ENCODE measurements at regions not wholly inside any gene's neighbourhood (a gene's known extent, or its start where the extent isn't known, plus 50 kb on each side); places are given as distances from the start of the nearest gene placed in this dataset.
A peak's percentile ranks its signal among the peaks of the same experiment; 100 is the strongest.

GRCh38 chr2:215705281-215705680, 269.4 kb upstream of the FN1 start:
- no peak overlapping the region for H3K27ac ChIP-seq
- H3K79me2 ChIP-seq (ENCODE audit: insufficient read depth): no peaks in the 10 kb centered on the region
- H3K4me3 ChIP-seq: no peak overlapping the region
- TF ChIP-seq EZH2phosphoT487 (IDR thresholded peaks at IDR 0.05; ENCODE audit: insufficient read depth, low read depth): no peak
- TF ChIP-seq EZH2 (IDR thresholded peaks at IDR 0.05; ENCODE audit: insufficient read depth, poor library complexity, severe bottlenecking): no peak
- no peaks in the 10 kb centered on the region for H3K9me3 ChIP-seq (ENCODE audit: low read depth)
- no peaks in the 10 kb centered on the region for H3K36me3 ChIP-seq (ENCODE audit: low read depth)
- no peaks in the 10 kb centered on the region for H4K20me1 ChIP-seq (ENCODE audit: insufficient read depth)
- 96 to 99% methylated on average over 2 of the region's 2 CpGs for WGBS, 2 experiments (ENCODE audit: low coverage in 1 of 2, low lambda C conversion rate in 2 of 2, missing lambda C conversion rate in 2 of 2)
- H2AFZ ChIP-seq: no peak overlapping the region
- DNase-seq: no peak
- no peak overlapping the region for H3K9ac ChIP-seq
- H3K27me3 ChIP-seq (replicated peaks; ENCODE audit: insufficient read depth): no peaks in the 10 kb centered on the region
- no peaks in the 10 kb centered on the region for H3K9me2 ChIP-seq (ENCODE audit: insufficient read depth)
- no peak overlapping the region for H3K4me2 ChIP-seq (ENCODE audit: unreplicated experiment)
- in situ Hi-C loops (cut with MboI): no loop called here
- peaks cover 24% of the 10 kb centered on the region for H3F3A ChIP-seq (ENCODE audit: insufficient read depth)
- H3K4me1 ChIP-seq (ENCODE audit: insufficient read depth): peaks cover 27% of the 10 kb centered on the region

- H3K79me2 ChIP-seq (ENCODE audit: insufficient read depth): no peaks in the 10 kb centered on the region
- no peak overlapping the region for H3K27ac ChIP-seq
- H3K4me2 ChIP-seq (ENCODE audit: unreplicated experiment): no peak overlapping the region
- in situ Hi-C loops (cut with MboI): no loop called here
- no peak overlapping the region for H3K4me3 ChIP-seq
- peaks cover 45% of the 10 kb centered on the region for H3K4me1 ChIP-seq (ENCODE audit: insufficient read depth)
- H2AFZ ChIP-seq: no peak overlapping the region
- TF ChIP-seq EZH2 (IDR thresholded peaks at IDR 0.05; ENCODE audit: insufficient read depth, poor library complexity, severe bottlenecking) (no peak), EZH2phosphoT487 (IDR thresholded peaks at IDR 0.05; ENCODE audit: insufficient read depth, low read depth) (no peak)
- H3K9me3 ChIP-seq (ENCODE audit: low read depth): no peaks in the 10 kb centered on the region
- H3F3A ChIP-seq (ENCODE audit: insufficient read depth): peaks cover 39% of the 10 kb centered on the region
- no peak for DNase-seq
- H3K27me3 ChIP-seq (replicated peaks; ENCODE audit: insufficient read depth): no peaks in the 10 kb centered on the region
- no peaks in the 10 kb centered on the region for H4K20me1 ChIP-seq (ENCODE audit: insufficient read depth)
- no peak overlapping the region for H3K9ac ChIP-seq
- no peaks in the 10 kb centered on the region for H3K9me2 ChIP-seq (ENCODE audit: insufficient read depth)
- WGBS, 2 experiments (ENCODE audit: low coverage in 1 of 2, low lambda C conversion rate in 2 of 2, missing lambda C conversion rate in 2 of 2): 80% methylated on average over 7 of the region's 7 CpGs
- no peaks in the 10 kb centered on the region for H3K36me3 ChIP-seq (ENCODE audit: low read depth)
Observed at GRCh38 chr2:215702116-215702902, 266.4 kb upstream of the FN1 start.

GRCh38 chr2:215699700-215700538, 264.1 kb upstream of the FN1 start:
- no peaks in the 10 kb centered on the region for H3K79me2 ChIP-seq (ENCODE audit: insufficient read depth)
- TF ChIP-seq EZH2 (IDR thresholded peaks at IDR 0.05; ENCODE audit: insufficient read depth, poor library complexity, severe bottlenecking) (no peak), EZH2phosphoT487 (IDR thresholded peaks at IDR 0.05; ENCODE audit: insufficient read depth, low read depth) (no peak)
- DNase-seq: no peak
- no peak overlapping the region for H2AFZ ChIP-seq
- H3K4me2 ChIP-seq (ENCODE audit: unreplicated experiment): peak overlapping the region; percentile 40
- in situ Hi-C loops (cut with MboI): no loop called here
- H3K9me2 ChIP-seq (ENCODE audit: insufficient read depth): no peaks in the 10 kb centered on the region
- H3K4me1 ChIP-seq (ENCODE audit: insufficient read depth): peaks cover 32% of the 10 kb centered on the region
- peaks cover 39% of the 10 kb centered on the region for H3F3A ChIP-seq (ENCODE audit: insufficient read depth)
- no peaks in the 10 kb centered on the region for H3K9me3 ChIP-seq (ENCODE audit: low read depth)
- H3K36me3 ChIP-seq (ENCODE audit: low read depth): no peaks in the 10 kb centered on the region
- no peaks in the 10 kb centered on the region for H3K27me3 ChIP-seq (replicated peaks; ENCODE audit: insufficient read depth)
- H3K9ac ChIP-seq: peak overlapping the region; percentile 60
- no peaks in the 10 kb centered on the region for H4K20me1 ChIP-seq (ENCODE audit: insufficient read depth)
- peak overlapping the region; percentile 92 for H3K27ac ChIP-seq
- H3K4me3 ChIP-seq: no peak overlapping the region
- 93 to 96% methylated on average over 2 of the region's 2 CpGs for WGBS, 2 experiments (ENCODE audit: low coverage in 1 of 2, low lambda C conversion rate in 2 of 2, missing lambda C conversion rate in 2 of 2)

GRCh38 chr2:215699018-215699417, 263.1 kb upstream of the FN1 start:
- H3F3A ChIP-seq (ENCODE audit: insufficient read depth): peaks cover 48% of the 10 kb centered on the region
- H3K4me1 ChIP-seq (ENCODE audit: insufficient read depth): peaks cover 39% of the 10 kb centered on the region
- H3K27me3 ChIP-seq (replicated peaks; ENCODE audit: insufficient read depth): no peaks in the 10 kb centered on the region
- no peaks in the 10 kb centered on the region for H4K20me1 ChIP-seq (ENCODE audit: insufficient read depth)
- TF ChIP-seq EZH2 (IDR thresholded peaks at IDR 0.05; ENCODE audit: insufficient read depth, poor library complexity, severe bottlenecking) (no peak), EZH2phosphoT487 (IDR thresholded peaks at IDR 0.05; ENCODE audit: insufficient read depth, low read depth) (no peak)
- in situ Hi-C loops (cut with MboI): no loop called here
- DNase-seq: no peak
- WGBS, 2 experiments (ENCODE audit: low coverage in 1 of 2, low lambda C conversion rate in 2 of 2, missing lambda C conversion rate in 2 of 2): 49 to 50% methylated on average over 2 of the region's 2 CpGs
- H3K27ac ChIP-seq: peak overlapping the region; percentile 92
- no peak overlapping the region for H3K4me3 ChIP-seq
- no peaks in the 10 kb centered on the region for H3K36me3 ChIP-seq (ENCODE audit: low read depth)
- peak overlapping the region; percentile 17 for H3K4me2 ChIP-seq (ENCODE audit: unreplicated experiment)
- H3K79me2 ChIP-seq (ENCODE audit: insufficient read depth): no peaks in the 10 kb centered on the region
- H2AFZ ChIP-seq: no peak overlapping the region
- no peaks in the 10 kb centered on the region for H3K9me2 ChIP-seq (ENCODE audit: insufficient read depth)
- no peaks in the 10 kb centered on the region for H3K9me3 ChIP-seq (ENCODE audit: low read depth)
- peak overlapping the region; percentile 60 for H3K9ac ChIP-seq
